Lower leg skin (tissue), 4 donors: ENCODE measurements at regions not wholly inside any gene's neighbourhood (a gene's known extent, or its start where the extent isn't known, plus 50 kb on each side); places are given as distances from the start of the nearest gene placed in this dataset.

Experiments
- DNase-seq, 2 donors: peaks; one replicate each; pipeline ENCODE4 v3.0.0-alpha.2; 2019; ENCODE audit warnings: low spot score in 2 of 2
- H3K4me3 ChIP-seq: fragments of 200-600 bp; sonication (generic); 2 replicates; pipeline ENCODE4 v1.5.1; 2017; ENCODE audit warnings: mild to moderate bottlenecking, low read depth; ENCODE audit not compliant: poor library complexity, severe bottlenecking
- POLR2A ChIP-seq, 2 donors: fragments of 450-650 bp; IDR thresholded peaks; one replicate each; pipeline ENCODE4 v1.6.1; 2016 to 2017; ENCODE audit warnings: antibody characterized with exemption in 2 of 2, mild to moderate bottlenecking in 1 of 2, moderate library complexity in 1 of 2
- WGBS, 2 donors: methylation state at CpG; one replicate each; pipeline ENCODE4 v1.1.5; 2018; 5-methylcytosine and 5-hydroxymethylcytosine counted together
- intact Hi-C: fragments of 100-400 bp; cut with DNase I; formaldehyde crosslinking; loops from one replicate; pipeline ENCODE4 v1.15.0; 2023; ENCODE audit warnings: low total_unique reads
- TF ChIP-seq, protein P1 (sequence below), 3 donors: fragments of 450-650 bp; IDR thresholded peaks; one replicate each; pipeline ENCODE4 v1.5.1; 2016; ENCODE audit warnings: antibody characterized with exemption in 3 of 3, mild to moderate bottlenecking in 3 of 3, moderate library complexity in 2 of 3

DNA sequence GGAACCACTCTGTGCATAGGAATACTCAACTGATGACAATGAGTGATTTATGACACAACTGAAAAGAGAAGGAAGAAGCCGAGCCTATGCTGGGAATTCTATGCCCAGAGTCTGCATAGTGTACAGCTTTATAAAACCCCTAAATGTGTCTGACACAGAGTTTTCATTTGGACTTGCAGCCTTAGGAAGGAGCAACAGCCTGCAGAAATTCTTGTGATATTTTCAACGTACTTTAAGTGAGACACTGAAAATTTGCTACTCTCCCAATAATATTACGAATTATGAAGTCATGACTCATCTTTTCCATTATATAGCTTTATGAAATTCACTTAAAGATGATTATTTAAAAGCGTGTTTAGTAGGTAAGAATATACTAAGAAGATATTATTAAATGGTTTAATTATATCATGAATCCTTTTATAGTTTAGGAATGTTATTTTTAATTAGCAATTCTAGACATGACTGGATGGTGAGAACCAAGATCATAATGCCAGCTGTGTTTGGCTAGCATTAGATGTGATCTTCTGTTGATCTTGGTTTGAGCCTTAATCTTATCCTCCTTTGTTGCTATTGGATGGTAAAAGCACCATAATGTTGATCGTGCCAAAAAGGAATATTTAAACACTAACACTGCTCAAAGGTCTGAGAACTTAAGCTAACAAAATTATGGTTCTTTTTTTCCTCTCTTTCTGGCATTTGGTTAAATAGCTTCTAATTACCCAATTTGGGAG is 785.1 kb upstream of the ADGRL4 start:
- H3K4me3 ChIP-seq, result no peak overlapping the region
- TF ChIP-seq, protein P1, sequence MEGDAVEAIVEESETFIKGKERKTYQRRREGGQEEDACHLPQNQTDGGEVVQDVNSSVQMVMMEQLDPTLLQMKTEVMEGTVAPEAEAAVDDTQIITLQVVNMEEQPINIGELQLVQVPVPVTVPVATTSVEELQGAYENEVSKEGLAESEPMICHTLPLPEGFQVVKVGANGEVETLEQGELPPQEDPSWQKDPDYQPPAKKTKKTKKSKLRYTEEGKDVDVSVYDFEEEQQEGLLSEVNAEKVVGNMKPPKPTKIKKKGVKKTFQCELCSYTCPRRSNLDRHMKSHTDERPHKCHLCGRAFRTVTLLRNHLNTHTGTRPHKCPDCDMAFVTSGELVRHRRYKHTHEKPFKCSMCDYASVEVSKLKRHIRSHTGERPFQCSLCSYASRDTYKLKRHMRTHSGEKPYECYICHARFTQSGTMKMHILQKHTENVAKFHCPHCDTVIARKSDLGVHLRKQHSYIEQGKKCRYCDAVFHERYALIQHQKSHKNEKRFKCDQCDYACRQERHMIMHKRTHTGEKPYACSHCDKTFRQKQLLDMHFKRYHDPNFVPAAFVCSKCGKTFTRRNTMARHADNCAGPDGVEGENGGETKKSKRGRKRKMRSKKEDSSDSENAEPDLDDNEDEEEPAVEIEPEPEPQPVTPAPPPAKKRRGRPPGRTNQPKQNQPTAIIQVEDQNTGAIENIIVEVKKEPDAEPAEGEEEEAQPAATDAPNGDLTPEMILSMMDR (IDR thresholded peaks at IDR 0.05), result no peak
- TF ChIP-seq POLR2A (IDR thresholded peaks at IDR 0.05), result no peak
- DNase-seq, result no peak
- intact Hi-C loops, result no loop called here
- 58 to 59% methylated on average over 5 of the region's 5 CpGs for WGBS, 2 donors

DNA sequence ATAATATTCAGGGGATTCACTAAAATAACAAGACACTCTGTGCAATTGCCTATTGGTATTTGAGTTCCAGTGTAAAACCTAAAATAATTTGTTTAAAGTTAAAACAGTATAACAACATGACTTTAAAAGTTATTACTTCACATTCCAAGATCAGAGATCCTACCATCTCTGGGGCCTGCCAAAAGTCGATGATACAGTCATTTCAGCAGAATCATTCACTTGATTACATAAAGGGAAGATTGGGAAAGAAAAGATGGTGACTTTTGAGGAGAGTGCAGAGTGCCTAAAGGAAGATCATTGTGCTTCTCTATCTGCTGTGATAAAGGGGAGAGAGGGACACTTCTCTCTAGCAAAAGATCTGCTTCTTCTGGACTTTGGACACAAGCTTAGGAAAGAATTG is 784.4 kb upstream of the ADGRL4 start:
- DNase-seq, result no peak
- no peak overlapping the region for H3K4me3 ChIP-seq
- TF ChIP-seq, protein P1 (IDR thresholded peaks at IDR 0.05), result no peak
- TF ChIP-seq POLR2A (IDR thresholded peaks at IDR 0.05), result no peak
- WGBS, 2 donors, result 64 to 65% methylated on average over 1 of the region's 1 CpG
- intact Hi-C loops, result no loop called here

DNA sequence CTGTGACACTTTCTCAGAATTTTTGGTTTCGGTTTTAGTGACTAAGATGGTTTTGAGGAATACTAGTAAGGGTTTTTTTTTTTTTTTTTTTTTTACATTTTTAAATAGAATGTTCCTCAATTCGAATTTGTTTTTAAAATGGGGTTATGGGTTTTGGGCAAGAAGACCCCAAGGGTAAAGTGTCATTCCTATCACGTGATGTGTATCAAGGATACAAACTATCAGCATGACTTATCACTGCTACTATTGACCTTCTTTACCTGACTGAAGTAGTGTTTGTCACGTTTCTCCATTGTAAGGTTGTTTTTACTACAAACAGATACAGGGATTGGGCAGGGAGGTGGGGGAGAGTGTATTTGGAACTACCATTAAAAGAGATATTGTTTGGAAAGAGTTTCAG is 781.1 kb upstream of the ADGRL4 start:
- H3K4me3 ChIP-seq, result no peak overlapping the region
- intact Hi-C loops, result no loop called here
- TF ChIP-seq, protein P1 (IDR thresholded peaks at IDR 0.05), result no peak
- TF ChIP-seq POLR2A (IDR thresholded peaks at IDR 0.05), result no peak
- WGBS, 2 donors, result 80% methylated on average over 4 of the region's 4 CpGs
- DNase-seq, result no peak

DNA sequence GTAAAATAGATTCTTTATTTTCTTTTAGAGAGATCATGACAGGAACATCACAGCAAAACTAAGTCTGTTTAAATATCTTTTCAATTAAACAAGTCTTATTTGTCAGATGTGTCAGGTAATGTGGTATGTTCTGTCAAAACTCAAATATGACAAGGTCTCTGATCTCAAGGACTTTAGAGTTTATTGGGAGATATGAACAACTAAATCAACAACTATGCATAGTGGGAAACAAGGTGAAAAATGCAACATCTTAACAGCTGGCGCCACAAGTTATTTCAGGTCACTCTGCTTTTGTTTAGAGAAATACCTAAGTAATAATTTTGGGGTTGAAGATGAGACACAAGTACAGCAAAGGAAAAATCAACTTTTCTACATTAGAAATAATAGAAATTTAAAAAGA is 779.4 kb upstream of the ADGRL4 start:
- H3K4me3 ChIP-seq, result no peak overlapping the region
- no peak for TF ChIP-seq POLR2A (IDR thresholded peaks at IDR 0.05)
- TF ChIP-seq, protein P1 (IDR thresholded peaks at IDR 0.05), result no peak
- DNase-seq, result no peak
- intact Hi-C loops, result no loop called here
- WGBS, 2 donors, result 95 to 100% methylated on average over 1 of the region's 1 CpG

DNA sequence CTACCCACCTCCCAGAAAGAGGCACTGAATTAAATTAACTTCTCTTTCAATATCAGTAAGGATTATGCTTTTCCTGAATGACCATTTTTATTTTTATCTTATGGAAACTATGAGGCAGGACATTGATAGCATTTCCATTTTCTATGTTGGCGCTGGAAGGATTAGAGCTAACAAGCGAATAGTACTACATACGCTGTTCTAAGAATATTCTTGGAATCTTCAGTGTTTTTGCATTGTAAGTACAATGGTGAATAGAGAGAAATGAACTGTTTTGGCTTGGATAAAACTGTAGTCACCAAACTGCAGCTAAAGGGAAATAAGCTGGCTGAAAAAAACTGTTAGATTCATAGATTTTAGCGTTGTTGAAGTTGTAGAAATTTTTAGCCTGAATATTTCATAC is 779.0 kb upstream of the ADGRL4 start:
- DNase-seq, result no peak
- H3K4me3 ChIP-seq, result no peak overlapping the region
- WGBS, 2 donors, result 85 to 87% methylated on average over 4 of the region's 4 CpGs
- no peak for TF ChIP-seq POLR2A (IDR thresholded peaks at IDR 0.05)
- TF ChIP-seq, protein P1 (IDR thresholded peaks at IDR 0.05), result no peak
- intact Hi-C loops, result no loop called here

DNA sequence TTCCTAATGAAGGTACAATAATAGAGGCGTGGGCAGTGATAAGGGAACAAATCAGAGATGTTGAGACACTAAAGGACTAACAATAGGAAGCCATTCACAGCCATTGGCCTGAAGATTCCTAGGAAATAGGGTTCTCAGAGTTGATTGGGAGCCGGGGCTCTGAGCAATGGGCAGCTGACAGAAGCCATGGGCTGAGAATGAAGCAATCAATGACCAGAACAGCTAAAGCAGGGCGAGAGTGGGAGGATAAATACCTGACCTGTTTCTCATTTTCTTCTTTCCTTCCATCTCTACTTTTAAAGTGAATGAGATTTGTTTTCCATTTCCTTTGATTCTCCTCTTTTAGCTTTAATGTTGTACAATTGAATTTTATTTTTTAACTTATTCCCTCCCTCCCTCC is 774.7 kb upstream of the ADGRL4 start:
- WGBS, 2 donors, result 78 to 84% methylated on average over 3 of the region's 3 CpGs
- no peak for TF ChIP-seq POLR2A (IDR thresholded peaks at IDR 0.05)
- TF ChIP-seq, protein P1 (IDR thresholded peaks at IDR 0.05), result no peak
- intact Hi-C loops, result no loop called here
- DNase-seq, result no peak
- H3K4me3 ChIP-seq, result no peak overlapping the region
